ENCODE measurements at regions not wholly inside any gene's neighbourhood (a gene's known extent, or its start where the extent isn't known, plus 50 kb on each side); places are given as distances from the start of the nearest gene placed in this dataset.

DNA sequence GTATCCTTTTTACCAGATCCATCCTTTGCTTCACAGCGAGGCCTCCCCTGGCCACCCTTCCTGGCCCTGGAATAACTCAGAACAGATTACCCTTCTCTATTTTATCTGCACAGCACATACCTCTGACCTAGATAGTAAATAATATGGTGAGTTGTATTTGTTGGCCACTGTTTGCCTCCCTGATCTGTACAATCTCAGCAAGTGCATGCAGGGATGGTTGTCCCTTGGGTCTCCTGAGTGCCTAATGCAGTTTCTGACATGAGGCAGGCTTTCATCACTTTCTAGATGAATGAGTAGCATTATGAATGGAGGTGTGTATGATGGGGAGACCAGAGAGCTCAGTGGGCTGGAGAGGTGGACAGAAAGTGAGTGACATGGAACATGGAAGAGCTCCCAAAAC, 525.1 kb upstream of the IGFBP3 start:
- no peak for TF ChIP-seq FOXP2 (optimal IDR thresholded peaks at IDR 0.05; ENCODE audit: borderline replicate concordance, extremely low read depth, extremely low read length, insufficient read depth)
- TF ChIP-seq POLR2AphosphoS5 (IDR thresholded peaks at IDR 0.05; ENCODE audit: low read depth, low read length), result no peak
- no peak for TF ChIP-seq TAF1 (IDR thresholded peaks at IDR 0.05; ENCODE audit: borderline replicate concordance, insufficient read depth, low read length)
- TF ChIP-seq, protein P1, sequence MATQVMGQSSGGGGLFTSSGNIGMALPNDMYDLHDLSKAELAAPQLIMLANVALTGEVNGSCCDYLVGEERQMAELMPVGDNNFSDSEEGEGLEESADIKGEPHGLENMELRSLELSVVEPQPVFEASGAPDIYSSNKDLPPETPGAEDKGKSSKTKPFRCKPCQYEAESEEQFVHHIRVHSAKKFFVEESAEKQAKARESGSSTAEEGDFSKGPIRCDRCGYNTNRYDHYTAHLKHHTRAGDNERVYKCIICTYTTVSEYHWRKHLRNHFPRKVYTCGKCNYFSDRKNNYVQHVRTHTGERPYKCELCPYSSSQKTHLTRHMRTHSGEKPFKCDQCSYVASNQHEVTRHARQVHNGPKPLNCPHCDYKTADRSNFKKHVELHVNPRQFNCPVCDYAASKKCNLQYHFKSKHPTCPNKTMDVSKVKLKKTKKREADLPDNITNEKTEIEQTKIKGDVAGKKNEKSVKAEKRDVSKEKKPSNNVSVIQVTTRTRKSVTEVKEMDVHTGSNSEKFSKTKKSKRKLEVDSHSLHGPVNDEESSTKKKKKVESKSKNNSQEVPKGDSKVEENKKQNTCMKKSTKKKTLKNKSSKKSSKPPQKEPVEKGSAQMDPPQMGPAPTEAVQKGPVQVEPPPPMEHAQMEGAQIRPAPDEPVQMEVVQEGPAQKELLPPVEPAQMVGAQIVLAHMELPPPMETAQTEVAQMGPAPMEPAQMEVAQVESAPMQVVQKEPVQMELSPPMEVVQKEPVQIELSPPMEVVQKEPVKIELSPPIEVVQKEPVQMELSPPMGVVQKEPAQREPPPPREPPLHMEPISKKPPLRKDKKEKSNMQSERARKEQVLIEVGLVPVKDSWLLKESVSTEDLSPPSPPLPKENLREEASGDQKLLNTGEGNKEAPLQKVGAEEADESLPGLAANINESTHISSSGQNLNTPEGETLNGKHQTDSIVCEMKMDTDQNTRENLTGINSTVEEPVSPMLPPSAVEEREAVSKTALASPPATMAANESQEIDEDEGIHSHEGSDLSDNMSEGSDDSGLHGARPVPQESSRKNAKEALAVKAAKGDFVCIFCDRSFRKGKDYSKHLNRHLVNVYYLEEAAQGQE (IDR thresholded peaks at IDR 0.05; ENCODE audit: insufficient read depth in 1 of 2, low read depth in 2 of 2, low read length in 2 of 2), result no peak
- TF ChIP-seq SIN3A (IDR thresholded peaks at IDR 0.05; ENCODE audit: borderline replicate concordance, insufficient read depth, low read length), result no peak
